GM18858 (cell line): ENCODE measurements at regions not wholly inside any gene's neighbourhood (a gene's known extent, or its start where the extent isn't known, plus 50 kb on each side); places are given as distances from the start of the nearest gene placed in this dataset.

Experiments
- ATAC-seq: cut with Tn5 transposase; IDR thresholded peaks from one replicate; pipeline ENCODE4 v1.9.1; 2021; ENCODE audit not compliant: unreplicated experiment

GRCh38 chr4:181593703-181594102, 649.5 kb upstream of the TENM3 start:
- ATAC-seq, result no peak

- no peak for ATAC-seq
Observed at GRCh38 chr4:181594188-181594587, 649.0 kb upstream of the TENM3 start.

- ATAC-seq, result no peak
Observed at GRCh38 chr4:181595716-181596115, 647.5 kb upstream of the TENM3 start.

- ATAC-seq, result no peak
Observed at GRCh38 chr4:181597766-181598165, 645.4 kb upstream of the TENM3 start.

- ATAC-seq, result no peak
Observed at GRCh38 chr4:181599134-181599533, 644.1 kb upstream of the TENM3 start.

- ATAC-seq, result no peak
Observed at GRCh38 chr4:181601103-181601502, 642.1 kb upstream of the TENM3 start.

- ATAC-seq, result no peak
Observed at GRCh38 chr4:181604546-181604945, 638.7 kb upstream of the TENM3 start.

- no peak for ATAC-seq
Observed at GRCh38 chr4:181606300-181606699, 636.9 kb upstream of the TENM3 start.

GRCh38 chr4:181608181-181608580, 635.0 kb upstream of the TENM3 start:
- no peak for ATAC-seq

- ATAC-seq, result no peak
Observed at GRCh38 chr4:181611033-181611711, 632.0 kb upstream of the TENM3 start.

- no peak for ATAC-seq
Observed at GRCh38 chr4:181611946-181612600, 631.1 kb upstream of the TENM3 start.

GRCh38 chr4:181613200-181613599, 630.0 kb upstream of the TENM3 start:
- ATAC-seq, result no peak

- no peak for ATAC-seq
Observed at GRCh38 chr4:181618038-181618618, 625.1 kb upstream of the TENM3 start.

- no peak for ATAC-seq
Observed at GRCh38 chr4:181618896-181619295, 624.3 kb upstream of the TENM3 start.

GRCh38 chr4:181619651-181620050, 623.6 kb upstream of the TENM3 start:
- no peak for ATAC-seq

GRCh38 chr4:181637186-181638105, 605.8 kb upstream of the TENM3 start:
- no peak for ATAC-seq

GRCh38 chr4:181643466-181643865, 599.7 kb upstream of the TENM3 start:
- no peak for ATAC-seq

- no peak for ATAC-seq
Observed at GRCh38 chr4:181645489-181645888, 597.7 kb upstream of the TENM3 start.

- no peak for ATAC-seq
Observed at GRCh38 chr4:181646864-181647263, 596.3 kb upstream of the TENM3 start.

- ATAC-seq, result no peak
Observed at GRCh38 chr4:181647396-181648147, 595.6 kb upstream of the TENM3 start.
